IMR-90 (cell line): ENCODE measurements at regions not wholly inside any gene's neighbourhood (a gene's known extent, or its start where the extent isn't known, plus 50 kb on each side); places are given as distances from the start of the nearest gene placed in this dataset.

ENCODE experiments used
- ATAC-seq: fragments of 200-7000 bp; cut with Tn5 transposase; 2 replicates; pipeline ENCODE4 v1.9.1; 2020; ENCODE audit warnings: low read depth, mild to moderate bottlenecking, moderate library complexity
- BruUV-seq: library from RNA; stranded (reverse); fragments of 400-500 nt; replicated peaks from 2 replicates; lab custom pipeline; 2021; lab: Mats Ljungman, UMichigan
- CTCF ChIA-PET: fragments of 300-600 bp; formaldehyde crosslinking; extraction: SDS; loops from one replicate; lab custom pipeline; 2021; ENCODE audit warnings: antibody characterized with exemption; lab: Yijun Ruan, JAX
- POLR2A ChIA-PET: fragments of 300-600 bp; sonication (Branson Sonifier 250); formaldehyde crosslinking; loops from one replicate; lab custom pipeline; 2022; ENCODE audit warnings: antibody characterized with exemption; ENCODE audit not compliant: unreplicated experiment; lab: Charles Lee
- DNase-seq: peaks from one replicate; pipeline ENCODE4 v3.0.0; 2013
- H2AFZ ChIP-seq: replicated peaks from 2 replicates; pipeline ENCODE3; 2013; ENCODE audit warnings: low read length, mild to moderate bottlenecking; ENCODE audit not compliant: poor library complexity
- H2AK5ac ChIP-seq: 2 replicates; pipeline ENCODE4 v1.6.1; 2013; ENCODE audit warnings: low read depth, low read length, inconsistent platforms
- H2AK9ac ChIP-seq: replicated peaks from 2 replicates; pipeline ENCODE3; 2013; ENCODE audit warnings: mild to moderate bottlenecking, low read depth, low read length, moderate library complexity; ENCODE audit not compliant: poor library complexity
- H2BK120ac ChIP-seq: 2 replicates; pipeline ENCODE4 v1.6.1; 2013; ENCODE audit warnings: low read depth, low read length, inconsistent platforms
- H2BK15ac ChIP-seq: 3 replicates; pipeline ENCODE4 v1.6.1; 2013; ENCODE audit warnings: low read depth, low read length, inconsistent platforms
- H2BK20ac ChIP-seq: 2 replicates; pipeline ENCODE4 v1.6.1; 2013; ENCODE audit warnings: low read depth, mild to moderate bottlenecking, inconsistent platforms, low read length, moderate library complexity
- H2BK5ac ChIP-seq: 2 replicates; pipeline ENCODE4 v1.6.1; 2013; ENCODE audit warnings: mild to moderate bottlenecking, low read depth, low read length, inconsistent platforms; ENCODE audit not compliant: poor library complexity, severe bottlenecking
- H3K14ac ChIP-seq: replicated peaks from 2 replicates; pipeline ENCODE4 v1.6.1; 2013; ENCODE audit warnings: low read depth, low read length, inconsistent platforms
- H3K18ac ChIP-seq: 2 replicates; pipeline ENCODE4 v1.6.1; 2013; ENCODE audit warnings: low read depth, low read length, control low read depth
- H3K23ac ChIP-seq: 2 replicates; pipeline ENCODE4 v1.6.1; 2013; ENCODE audit warnings: low read depth, low read length, inconsistent platforms
- H3K27ac ChIP-seq: 2 replicates; pipeline ENCODE4 v1.5.1; 2013; ENCODE audit warnings: mild to moderate bottlenecking, control low read depth, low read length; ENCODE audit not compliant: insufficient read depth
- H3K27me3 ChIP-seq: 2 replicates; pipeline ENCODE4 v1.6.1; 2013; ENCODE audit warnings: low read length; ENCODE audit not compliant: control insufficient read depth, insufficient read depth
- H3K36me3 ChIP-seq: 2 replicates; pipeline ENCODE4 v1.6.1; 2013; ENCODE audit warnings: low read length, mixed read lengths; ENCODE audit not compliant: control insufficient read depth, insufficient read depth
- H3K4ac ChIP-seq: 2 replicates; pipeline ENCODE4 v1.6.1; 2013; ENCODE audit warnings: low read depth, low read length, inconsistent platforms
- H3K4me1 ChIP-seq: 2 replicates; pipeline ENCODE4 v1.6.1; 2013; ENCODE audit warnings: low read length, mixed read lengths; ENCODE audit not compliant: control insufficient read depth, insufficient read depth
- H3K4me2 ChIP-seq: 2 replicates; pipeline ENCODE4 v1.6.1; 2013; ENCODE audit warnings: low read depth, mild to moderate bottlenecking, control low read depth, low read length, moderate library complexity
- H3K4me3 ChIP-seq: 2 replicates; pipeline ENCODE4 v1.5.1; 2013; ENCODE audit warnings: low read depth, mild to moderate bottlenecking, control low read depth, low read length, moderate library complexity; ENCODE audit not compliant: insufficient read depth
- H3K56ac ChIP-seq: 2 replicates; pipeline ENCODE4 v1.6.1; 2013; ENCODE audit warnings: low read length, inconsistent platforms; ENCODE audit not compliant: insufficient read depth; ENCODE audit errors: extremely low read depth
- H3K79me1 ChIP-seq, 2 experiments: 2 replicates each; pipeline ENCODE4 v1.6.1; 2013; ENCODE audit warnings: low read length in 2 of 2, inconsistent platforms in 1 of 2, low read depth in 1 of 2
- H3K9ac ChIP-seq: 2 replicates; pipeline ENCODE4 v1.6.1; 2013; ENCODE audit warnings: low read depth, low read length, control low read depth
- H3K9me1 ChIP-seq: 2 replicates; pipeline ENCODE4 v1.6.1; 2013; ENCODE audit warnings: low read length, inconsistent platforms; ENCODE audit not compliant: insufficient read depth
- H3K9me3 ChIP-seq: 2 replicates; pipeline ENCODE4 v1.6.1; 2013; ENCODE audit warnings: low read length; ENCODE audit not compliant: control insufficient read depth, insufficient read depth
- H4K20me1 ChIP-seq: 2 replicates; pipeline ENCODE4 v1.6.1; 2013; ENCODE audit warnings: low read length, inconsistent platforms; ENCODE audit not compliant: insufficient read depth
- H4K5ac ChIP-seq: 2 replicates; pipeline ENCODE4 v1.6.1; 2013; ENCODE audit warnings: mild to moderate bottlenecking, low read depth, low read length, control low read depth
- H4K8ac ChIP-seq, 2 experiments: 2 replicates each; pipeline ENCODE4 v1.6.1; 2013; ENCODE audit warnings: low read depth in 2 of 2, low read length in 2 of 2, control low read depth in 1 of 2, inconsistent platforms in 1 of 2
- H4K91ac ChIP-seq: 2 replicates; pipeline ENCODE4 v1.6.1; 2013; ENCODE audit warnings: low read depth, low read length, inconsistent platforms; ENCODE audit not compliant: insufficient read depth
- CEBPB ChIP-seq: IDR thresholded peaks from 2 replicates; pipeline ENCODE4 v1.6.1; 2012; ENCODE audit warnings: low read depth, low read length, improper control_type of control experiment
- CHD1 ChIP-seq: IDR thresholded peaks from 2 replicates; pipeline ENCODE4 v1.6.1; 2012; ENCODE audit warnings: low read depth, low read length, improper control_type of control experiment
- ELK1 ChIP-seq: fragments of 150-350 bp; IDR thresholded peaks from 2 replicates; pipeline ENCODE4 v1.6.1; 2016; ENCODE audit warnings: low read depth, mild to moderate bottlenecking, low read length, moderate library complexity, borderline replicate concordance
- FOS ChIP-seq: fragments of 150-350 bp; IDR thresholded peaks from 2 replicates; pipeline ENCODE4 v1.6.1; 2016; ENCODE audit warnings: low read depth, low read length
- MAZ ChIP-seq: IDR thresholded peaks from 2 replicates; pipeline ENCODE4 v1.6.1; 2012; ENCODE audit warnings: low read depth, mild to moderate bottlenecking, low read length, improper control_type of control experiment, moderate library complexity, borderline replicate concordance
- MXI1 ChIP-seq: IDR thresholded peaks from 2 replicates; pipeline ENCODE4 v1.6.1; 2012; ENCODE audit warnings: low read depth, mild to moderate bottlenecking, low read length, moderate library complexity, borderline replicate concordance
- POLR2A ChIP-seq: IDR thresholded peaks from 2 replicates; pipeline ENCODE4 v1.6.1; 2012; ENCODE audit warnings: mild to moderate bottlenecking, low read depth, low read length
- RAD21 ChIP-seq: IDR thresholded peaks from 2 replicates; pipeline ENCODE4 v1.6.1; 2012; ENCODE audit warnings: low read length, improper control_type of control experiment
- RFX5 ChIP-seq: IDR thresholded peaks from 2 replicates; pipeline ENCODE4 v1.8.0; 2012; ENCODE audit warnings: low read depth, mild to moderate bottlenecking, low read length, moderate library complexity
- SMC3 ChIP-seq: fragments of 150-350 bp; IDR thresholded peaks from 2 replicates; pipeline ENCODE4 v1.6.1; 2016; ENCODE audit warnings: low read depth, mild to moderate bottlenecking, antibody characterized with exemption, low read length, moderate library complexity
- WGBS, 2 experiments: methylation state at CpG; one replicate each; pipeline versions ENCODE4 v1.1.5 to v1.1.7; 2013; ENCODE audit warnings: missing lambda C conversion rate in 2 of 2; ENCODE audit not compliant: insufficient read length in 1 of 2; ENCODE audit errors: extremely low coverage in 2 of 2; 5-methylcytosine and 5-hydroxymethylcytosine counted together
- dilution Hi-C: fragments of 300-500 bp; cut with HindIII; formaldehyde crosslinking; loops from one replicate; pipeline ENCODE4 v1.14.3; 2018; ENCODE audit warnings: low sequenced_read_pairs; ENCODE audit not compliant: unreplicated experiment
- in situ Hi-C: fragments of 300-500 bp; cut with MboI; formaldehyde crosslinking; loops from 3 replicates; pipeline ENCODE4 v1.14.3; 2019; ENCODE audit warnings: low sequenced_read_pairs, inconsistent platforms, mixed read lengths
- intact Hi-C: fragments of 100-400 bp; cut with micrococcal nuclease; formaldehyde crosslinking; loops from 2 replicates; pipeline ENCODE4 v1.10.0; 2022

DNA sequence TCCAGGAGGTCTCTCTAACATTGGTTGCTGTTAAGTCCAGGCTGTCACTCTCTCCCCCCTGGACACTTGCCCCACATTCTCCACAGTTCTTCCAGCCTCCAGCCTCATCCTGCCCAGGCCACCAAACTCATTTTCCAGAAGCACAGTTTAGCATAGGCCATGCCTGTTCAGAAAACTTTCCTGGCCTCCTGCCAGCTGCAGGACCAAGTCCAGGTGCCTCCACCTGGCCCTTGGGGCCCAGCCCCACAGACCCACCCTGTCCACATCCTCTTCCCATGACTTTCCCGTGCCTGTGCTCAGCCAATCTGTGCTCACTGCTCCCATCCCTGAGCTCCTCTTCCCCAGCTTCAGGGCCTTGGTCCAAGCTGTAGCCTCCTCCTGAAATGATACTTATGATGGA, 905.0 kb downstream of the UQCRFS1 start:
- Histone ChIP-seq H4K5ac (no peak overlapping the region), H4K20me1 (no peaks in the 10 kb centered on the region), H3K36me3 (no peaks in the 10 kb centered on the region), H3K14ac (no peak overlapping the region), H4K8ac (no peak overlapping the region), H2BK120ac (no peak overlapping the region), H2BK15ac (no peak overlapping the region), H3K9me1 (no peaks in the 10 kb centered on the region), H4K91ac (no peak overlapping the region), H3K27me3 (no peaks in the 10 kb centered on the region), H2AFZ (no peak overlapping the region), H3K9me3 (peaks cover 20% of the 10 kb centered on the region), H3K56ac (no peak overlapping the region), H2BK20ac (no peak overlapping the region), H3K4ac (no peak overlapping the region), H2AK5ac (no peak overlapping the region), H3K23ac (no peak overlapping the region), H3K18ac (no peak overlapping the region), H3K79me1 (no peaks in the 10 kb centered on the region), H3K27ac (no peak overlapping the region), H3K4me2 (no peak overlapping the region), H3K9ac (no peak overlapping the region), H2AK9ac (no peak overlapping the region), H3K4me1 (no peaks in the 10 kb centered on the region), H2BK5ac (no peak overlapping the region), H3K4me3 (no peak overlapping the region)
- ChIA-PET POLR2A (no interaction called here), CTCF (no interaction called here)
- ATAC-seq, result no peak
- DNase-seq, result no peak
- dilution Hi-C loops, result no loop called here
- BruUV-seq, result no TSS peak
- TF ChIP-seq RAD21 (no peak), MAZ (no peak), FOS (no peak), ELK1 (no peak), RFX5 (no peak), CEBPB (no peak), SMC3 (no peak), CHD1 (no peak), POLR2A (no peak), MXI1 (no peak)
- intact Hi-C loops, result no loop called here
- no CpG with 5 or more reads among the region's 1 CpG for WGBS, 2 experiments
- in situ Hi-C loops, result no loop called here
